ENCODE measurements at regions not wholly inside any gene's neighbourhood (a gene's known extent, or its start where the extent isn't known, plus 50 kb on each side); places are given as distances from the start of the nearest gene placed in this dataset.

- no peak for TF ChIP-seq CTCF (IDR thresholded peaks at IDR 0.05)
- TF ChIP-seq POLR2AphosphoS5 (IDR thresholded peaks at IDR 0.05), result no peak
- TF ChIP-seq POLR2A (IDR thresholded peaks at IDR 0.05), result no peak
Measured at GRCh38 chr2:9078405-9078804, 74.9 kb upstream of the MBOAT2 start.
